ENCODE measurements at regions not wholly inside any gene's neighbourhood (a gene's known extent, or its start where the extent isn't known, plus 50 kb on each side); places are given as distances from the start of the nearest gene placed in this dataset. TPM values are rescaled to one million over a fixed set of nuclear protein-coding genes. Genes with fewer than 3 reads are reported as not detected.

DNA sequence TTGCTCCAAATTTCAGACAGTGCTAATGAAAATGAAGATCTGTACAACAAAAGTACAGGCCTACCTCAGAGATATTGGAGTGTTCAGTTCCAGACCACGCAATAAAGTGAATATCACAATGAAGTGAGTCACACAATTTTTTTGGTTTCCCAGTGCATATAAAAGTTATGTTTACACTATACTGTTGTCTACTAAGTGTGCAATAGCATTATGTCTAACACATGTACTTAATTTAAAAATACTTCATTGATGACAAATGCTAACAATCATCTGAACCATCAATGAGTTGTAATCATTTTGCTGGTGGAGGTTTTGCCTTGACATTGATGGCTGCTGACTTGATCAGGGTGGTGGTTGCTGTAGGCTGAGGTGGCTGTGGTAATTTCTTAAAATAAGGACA, 60.6 kb upstream of the E2F8 start:
- H3K9me3 Mint-ChIP-seq (ENCODE audit: insufficient read depth), result no peaks in the 10 kb centered on the region
- no peak for ATAC-seq
- peaks cover 31% of the 10 kb centered on the region for H3K27me3 Mint-ChIP-seq (ENCODE audit: low read depth)
- no peaks in the 10 kb centered on the region for H3K36me3 Mint-ChIP-seq (ENCODE audit: low read depth)
- no peaks in the 10 kb centered on the region for H3K4me1 Mint-ChIP-seq (ENCODE audit: low read depth)
- no peak overlapping the region for H3K27ac Mint-ChIP-seq
- no peak overlapping the region for H3K4me3 Mint-ChIP-seq
- ChIA-PET CTCF (no interaction called here), POLR2A (no interaction called here)
- DNase-seq, result no peak

DNA sequence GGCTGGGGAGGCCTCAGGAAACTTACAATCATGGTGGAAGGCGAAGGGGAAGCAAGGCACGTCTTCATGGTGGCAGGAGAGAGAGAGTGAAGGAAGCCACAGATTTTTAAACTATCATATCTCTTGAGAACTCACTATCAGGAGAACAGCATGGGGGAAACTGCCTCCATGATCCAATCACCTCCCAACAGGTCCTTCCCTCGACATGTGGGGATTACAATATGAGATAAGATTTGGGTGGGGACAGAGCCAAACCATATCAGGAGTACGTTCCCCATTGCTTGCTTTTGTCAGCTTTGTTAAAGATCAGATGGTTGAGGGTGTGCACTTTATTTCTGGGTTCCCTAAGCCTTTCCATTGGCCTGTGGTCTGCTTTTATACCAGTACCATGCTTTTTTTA, 53.7 kb upstream of the E2F8 start:
- DNase-seq, result no peak
- H3K4me3 Mint-ChIP-seq, result no peak overlapping the region
- ATAC-seq, result no peak
- ChIA-PET CTCF (interaction anchor here (1.7 kb wide), 1 partner anchor 224 kb away, joined by 4 read pairs; no protein-coding TSS in a partner anchor), POLR2A (interaction anchor here (0.6 kb wide), 1 partner anchor 44 kb away, joined by 5 read pairs; no protein-coding TSS in a partner anchor)
- no peak overlapping the region for H3K27ac Mint-ChIP-seq
- peaks cover 31% of the 10 kb centered on the region for H3K27me3 Mint-ChIP-seq (ENCODE audit: low read depth)
- H3K36me3 Mint-ChIP-seq (ENCODE audit: low read depth), result no peaks in the 10 kb centered on the region
- H3K4me1 Mint-ChIP-seq (ENCODE audit: low read depth), result no peaks in the 10 kb centered on the region
- H3K9me3 Mint-ChIP-seq (ENCODE audit: insufficient read depth), result no peaks in the 10 kb centered on the region

- ATAC-seq, result no peak
- Mint-ChIP-seq H3K36me3 (ENCODE audit: low read depth) (no peaks in the 10 kb centered on the region), H3K4me3 (no peak overlapping the region)
These were observed 50.3 kb upstream of the E2F8 start for GRCh38 chr11:19291064-19291463.

More at GRCh38 chr11:19291064-19291463, 50.3 kb upstream of the E2F8 start:
- POLR2A ChIA-PET, result no interaction called here
- Mint-ChIP-seq H3K27ac (no peak overlapping the region), H3K9me3 (ENCODE audit: insufficient read depth) (no peaks in the 10 kb centered on the region), H3K4me1 (ENCODE audit: low read depth) (no peaks in the 10 kb centered on the region), H3K27me3 (ENCODE audit: low read depth) (peaks cover 19% of the 10 kb centered on the region)
- DNase-seq, result no peak
- CTCF ChIA-PET, result no interaction called here

Small RNAs in the stretch of these regions (microRNA-seq; reads per million reads assigned to microRNA genes)
- gene MIR4486, result not detected
